ENCODE measurements at regions not wholly inside any gene's neighbourhood (a gene's known extent, or its start where the extent isn't known, plus 50 kb on each side); places are given as distances from the start of the nearest gene placed in this dataset.

- no peak for ATAC-seq
These were observed 115.9 kb downstream of the KIF4B start for GRCh38 chr5:155129513-155129880.

More at GRCh38 chr5:155129513-155129880, 115.9 kb downstream of the KIF4B start:
- no TSS peak for BruUV-seq (replicated peaks)
- Histone ChIP-seq H3K79me2 (ENCODE audit: insufficient read depth, low read length) (no peaks in the 10 kb centered on the region), H2AFZ (ENCODE audit: low read depth, low read length, poor library complexity, severe bottlenecking) (no peak overlapping the region), H4K20me1 (ENCODE audit: insufficient read depth) (no peaks in the 10 kb centered on the region), H3K9ac (ENCODE audit: low read length) (no peak overlapping the region), H3K27me3 (ENCODE audit: insufficient read depth, low read length) (peaks cover 78% of the 10 kb centered on the region), H3K4me1 (ENCODE audit: control insufficient read depth in 1 of 2, insufficient read depth in 2 of 2, low read length in 2 of 2) (no peaks in the 10 kb centered on the region), H3K9me2 (ENCODE audit: insufficient read depth) (no peaks in the 10 kb centered on the region), H3K36me3 (ENCODE audit: control insufficient read depth in 1 of 2, insufficient read depth in 2 of 2, low read length in 2 of 2) (no peaks in the 10 kb centered on the region), H3K9me3 (ENCODE audit: control insufficient read depth in 1 of 2, insufficient read depth in 1 of 2, low read depth in 1 of 2, low read length in 2 of 2) (no peaks in the 10 kb centered on the region), H3K27ac (ENCODE audit: low read depth, low read length) (no peak overlapping the region), H3K4me2 (ENCODE audit: low read length) (no peak overlapping the region), H3K4me3 (replicated peaks in 1 of 2; ENCODE audit: low read depth in 1 of 2, low read length in 2 of 2) (no peak overlapping the region)
- CTCF ChIA-PET, result no interaction called here
- intact Hi-C loops (cut with micrococcal nuclease), result no loop called here
- TF ChIP-seq POLR2A (IDR thresholded peaks at IDR 0.05; ENCODE audit: borderline replicate concordance, extremely low read depth, insufficient read depth, insufficient read length), result no peak
- no peak for TF ChIP-seq SRF (IDR thresholded peaks at IDR 0.05; ENCODE audit: low read depth)
- TF ChIP-seq ZFX (IDR thresholded peaks at IDR 0.05), result no peak
- TF ChIP-seq ZNF274 (IDR thresholded peaks at IDR 0.05; ENCODE audit: low read depth, low read length), result no peak
- no peak for TF ChIP-seq CEBPB (IDR thresholded peaks at IDR 0.05; ENCODE audit: low read depth)
- TF ChIP-seq SIN3A (IDR thresholded peaks at IDR 0.05; ENCODE audit: low read depth), result no peak
- TF ChIP-seq, protein P1, sequence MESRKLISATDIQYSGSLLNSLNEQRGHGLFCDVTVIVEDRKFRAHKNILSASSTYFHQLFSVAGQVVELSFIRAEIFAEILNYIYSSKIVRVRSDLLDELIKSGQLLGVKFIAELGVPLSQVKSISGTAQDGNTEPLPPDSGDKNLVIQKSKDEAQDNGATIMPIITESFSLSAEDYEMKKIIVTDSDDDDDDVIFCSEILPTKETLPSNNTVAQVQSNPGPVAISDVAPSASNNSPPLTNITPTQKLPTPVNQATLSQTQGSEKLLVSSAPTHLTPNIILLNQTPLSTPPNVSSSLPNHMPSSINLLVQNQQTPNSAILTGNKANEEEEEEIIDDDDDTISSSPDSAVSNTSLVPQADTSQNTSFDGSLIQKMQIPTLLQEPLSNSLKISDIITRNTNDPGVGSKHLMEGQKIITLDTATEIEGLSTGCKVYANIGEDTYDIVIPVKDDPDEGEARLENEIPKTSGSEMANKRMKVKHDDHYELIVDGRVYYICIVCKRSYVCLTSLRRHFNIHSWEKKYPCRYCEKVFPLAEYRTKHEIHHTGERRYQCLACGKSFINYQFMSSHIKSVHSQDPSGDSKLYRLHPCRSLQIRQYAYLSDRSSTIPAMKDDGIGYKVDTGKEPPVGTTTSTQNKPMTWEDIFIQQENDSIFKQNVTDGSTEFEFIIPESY (IDR thresholded peaks at IDR 0.05; ENCODE audit: extremely low read depth, insufficient replicate concordance, low read length), result no peak
- no peak for TF ChIP-seq YY1 (IDR thresholded peaks at IDR 0.05; ENCODE audit: extremely low read depth, insufficient replicate concordance, low read depth, low read length)
- no peak for TF ChIP-seq CBX3 (IDR thresholded peaks at IDR 0.05; ENCODE audit: low read depth)
- no peak for TF ChIP-seq CTCF (IDR thresholded peaks at IDR 0.05 in 2 of 3, conservative IDR thresholded peaks at IDR 0.05 in 1 of 3; ENCODE audit: borderline replicate concordance in 1 of 3, insufficient read depth in 1 of 3, low read depth in 2 of 3, low read length in 2 of 3)
- no peak for TF ChIP-seq TCF7L2 (IDR thresholded peaks at IDR 0.05; ENCODE audit: borderline replicate concordance, extremely low read depth, insufficient read depth, insufficient read length)
- TF ChIP-seq, protein P2, sequence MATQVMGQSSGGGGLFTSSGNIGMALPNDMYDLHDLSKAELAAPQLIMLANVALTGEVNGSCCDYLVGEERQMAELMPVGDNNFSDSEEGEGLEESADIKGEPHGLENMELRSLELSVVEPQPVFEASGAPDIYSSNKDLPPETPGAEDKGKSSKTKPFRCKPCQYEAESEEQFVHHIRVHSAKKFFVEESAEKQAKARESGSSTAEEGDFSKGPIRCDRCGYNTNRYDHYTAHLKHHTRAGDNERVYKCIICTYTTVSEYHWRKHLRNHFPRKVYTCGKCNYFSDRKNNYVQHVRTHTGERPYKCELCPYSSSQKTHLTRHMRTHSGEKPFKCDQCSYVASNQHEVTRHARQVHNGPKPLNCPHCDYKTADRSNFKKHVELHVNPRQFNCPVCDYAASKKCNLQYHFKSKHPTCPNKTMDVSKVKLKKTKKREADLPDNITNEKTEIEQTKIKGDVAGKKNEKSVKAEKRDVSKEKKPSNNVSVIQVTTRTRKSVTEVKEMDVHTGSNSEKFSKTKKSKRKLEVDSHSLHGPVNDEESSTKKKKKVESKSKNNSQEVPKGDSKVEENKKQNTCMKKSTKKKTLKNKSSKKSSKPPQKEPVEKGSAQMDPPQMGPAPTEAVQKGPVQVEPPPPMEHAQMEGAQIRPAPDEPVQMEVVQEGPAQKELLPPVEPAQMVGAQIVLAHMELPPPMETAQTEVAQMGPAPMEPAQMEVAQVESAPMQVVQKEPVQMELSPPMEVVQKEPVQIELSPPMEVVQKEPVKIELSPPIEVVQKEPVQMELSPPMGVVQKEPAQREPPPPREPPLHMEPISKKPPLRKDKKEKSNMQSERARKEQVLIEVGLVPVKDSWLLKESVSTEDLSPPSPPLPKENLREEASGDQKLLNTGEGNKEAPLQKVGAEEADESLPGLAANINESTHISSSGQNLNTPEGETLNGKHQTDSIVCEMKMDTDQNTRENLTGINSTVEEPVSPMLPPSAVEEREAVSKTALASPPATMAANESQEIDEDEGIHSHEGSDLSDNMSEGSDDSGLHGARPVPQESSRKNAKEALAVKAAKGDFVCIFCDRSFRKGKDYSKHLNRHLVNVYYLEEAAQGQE (IDR thresholded peaks at IDR 0.05; ENCODE audit: low read depth), result no peak
- TF ChIP-seq, protein P3, sequence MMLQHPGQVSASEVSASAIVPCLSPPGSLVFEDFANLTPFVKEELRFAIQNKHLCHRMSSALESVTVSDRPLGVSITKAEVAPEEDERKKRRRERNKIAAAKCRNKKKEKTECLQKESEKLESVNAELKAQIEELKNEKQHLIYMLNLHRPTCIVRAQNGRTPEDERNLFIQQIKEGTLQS (IDR thresholded peaks at IDR 0.05), result no peak
- DNase-seq (ENCODE audit: low read depth, low spot score), result no peak
- RAD21 ChIA-PET (ENCODE audit: low non-redundant PET in 1 of 2, low total read pairs in 2 of 2, uncharacterized antibody in 2 of 2, unreplicated experiment in 2 of 2), result no interaction called here
- POLR2A ChIA-PET, result no interaction called here
